Caco-2 (cell line): ENCODE measurements at regions not wholly inside any gene's neighbourhood (a gene's known extent, or its start where the extent isn't known, plus 50 kb on each side); places are given as distances from the start of the nearest gene placed in this dataset.

ENCODE experiments used
- BruUV-seq: library from RNA; stranded (reverse); fragments of 400-500 nt; replicated peaks from 2 replicates; lab custom pipeline; 2021; lab: Mats Ljungman, UMichigan
- CTCF ChIA-PET: fragments of 300-600 bp; sonication (Branson Sonifier 250); formaldehyde crosslinking; loops from one replicate; lab custom pipeline; 2022; ENCODE audit warnings: antibody characterized with exemption; lab: Charles Lee
- POLR2A ChIA-PET: fragments of 300-600 bp; sonication (Branson Sonifier 250); formaldehyde crosslinking; loops from one replicate; lab custom pipeline; 2022; ENCODE audit warnings: antibody characterized with exemption; lab: Charles Lee
- DNase-seq, 2 experiments: peaks; one replicate each; pipeline versions ENCODE4 v3.0.0 to v3.0.0-alpha.2; 2020 to 2022
- H3K27me3 ChIP-seq: replicated peaks from 2 replicates; pipeline ENCODE4 v1.6.0; 2011; ENCODE audit warnings: low read length; ENCODE audit not compliant: control insufficient read depth, insufficient read depth
- H3K36me3 ChIP-seq: 2 replicates; pipeline ENCODE4 v1.5.1; 2011; ENCODE audit warnings: low read length; ENCODE audit not compliant: control insufficient read depth, insufficient read depth
- H3K4me1 ChIP-seq: fragments of 250-450 bp; sonication (Bioruptor Pico); 2 replicates; pipeline ENCODE4 v1.5.1; 2020; ENCODE audit warnings: mild to moderate bottlenecking
- H3K4me3 ChIP-seq: 2 replicates; pipeline ENCODE4 v1.5.1; 2011; ENCODE audit warnings: low read depth, mild to moderate bottlenecking, control low read depth, low read length
- H3K9me3 ChIP-seq: fragments of 250-450 bp; sonication (Bioruptor Pico); 2 replicates; pipeline ENCODE4 v1.5.1; 2020; ENCODE audit warnings: mild to moderate bottlenecking, moderate library complexity
- H3K27ac Mint-ChIP-seq: one replicate; pipeline ENCODE4 v1.8.0; 2022; ENCODE audit warnings: mixed read lengths; ENCODE audit not compliant: unreplicated experiment
- H3K27me3 Mint-ChIP-seq: one replicate; pipeline ENCODE4 v1.8.0; 2022; ENCODE audit warnings: mixed read lengths; ENCODE audit not compliant: insufficient read depth, unreplicated experiment
- H3K36me3 Mint-ChIP-seq: one replicate; pipeline ENCODE4 v1.8.0; 2022; ENCODE audit warnings: mild to moderate bottlenecking, mixed read lengths; ENCODE audit not compliant: insufficient read depth, unreplicated experiment
- H3K4me1 Mint-ChIP-seq: one replicate; pipeline ENCODE4 v1.8.0; 2022; ENCODE audit warnings: low read depth, mixed read lengths; ENCODE audit not compliant: unreplicated experiment
- H3K4me3 Mint-ChIP-seq: one replicate; pipeline ENCODE4 v1.8.0; 2022; ENCODE audit warnings: mild to moderate bottlenecking, moderate library complexity, mixed read lengths; ENCODE audit not compliant: unreplicated experiment
- H3K9me3 Mint-ChIP-seq: one replicate; pipeline ENCODE4 v1.8.0; 2022; ENCODE audit warnings: mixed read lengths; ENCODE audit not compliant: unreplicated experiment
- CTCF ChIP-seq, 2 experiments: fragments of 200-600 bp in 1 of 2; IDR thresholded peaks; 1 replicate in 1 of 2; 2 replicates in 1 of 2; pipeline versions ENCODE4 v1.5.1 to v1.8.0; 2011 to 2022; ENCODE audit warnings: antibody characterized with exemption in 1 of 2, control low read depth in 1 of 2, inconsistent platforms in 1 of 2, low read depth in 1 of 2, low read length in 1 of 2, mild to moderate bottlenecking in 1 of 2, moderate library complexity in 1 of 2; ENCODE audit not compliant: insufficient read depth in 1 of 2, severe bottlenecking in 1 of 2, unreplicated experiment in 1 of 2
- intact Hi-C: fragments of 100-400 bp; cut with micrococcal nuclease; formaldehyde crosslinking; loops from one replicate; pipeline ENCODE4 v1.10.0; 2022; ENCODE audit not compliant: unreplicated experiment

GRCh38 chr16:55144651-55145050 is 179.4 kb upstream of the IRX6 start:
- Mint-ChIP-seq H3K4me3 (no peak overlapping the region), H3K27me3 (no peaks in the 10 kb centered on the region), H3K36me3 (no peaks in the 10 kb centered on the region), H3K4me1 (peaks cover 7% of the 10 kb centered on the region), H3K9me3 (peaks cover 17% of the 10 kb centered on the region), H3K27ac (no peak overlapping the region)
- DNase-seq = no peak
- ChIA-PET POLR2A (interaction anchor here (0.6 kb wide), 1 partner anchor 247 kb away, joined by 3 read pairs; no protein-coding TSS in a partner anchor), CTCF (no interaction called here)
- no TSS peak for BruUV-seq
- no peaks in the 10 kb centered on the region for H3K36me3 ChIP-seq
- H3K9me3 ChIP-seq = no peaks in the 10 kb centered on the region
- intact Hi-C loops = no loop called here
- no peaks in the 10 kb centered on the region for H3K27me3 ChIP-seq
- H3K4me1 ChIP-seq = no peaks in the 10 kb centered on the region
- no peak for TF ChIP-seq CTCF (IDR thresholded peaks at IDR 0.05; ENCODE audit: insufficient read depth in 1 of 2, low read depth in 1 of 2, low read length in 1 of 2, severe bottlenecking in 1 of 2, unreplicated experiment in 1 of 2)
- no peak overlapping the region for H3K4me3 ChIP-seq

- Histone ChIP-seq H3K4me3 (no peak overlapping the region), H3K36me3 (no peaks in the 10 kb centered on the region), H3K27me3 (no peaks in the 10 kb centered on the region), H3K4me1 (no peaks in the 10 kb centered on the region), H3K9me3 (no peaks in the 10 kb centered on the region)
- no peak overlapping the region for H3K4me3 Mint-ChIP-seq
- H3K36me3 Mint-ChIP-seq = no peaks in the 10 kb centered on the region
- no peaks in the 10 kb centered on the region for H3K27me3 Mint-ChIP-seq
- H3K9me3 Mint-ChIP-seq = peaks cover 17% of the 10 kb centered on the region
- no peak overlapping the region for H3K27ac Mint-ChIP-seq
- intact Hi-C loops = no loop called here
- no peak for TF ChIP-seq CTCF (IDR thresholded peaks at IDR 0.05; ENCODE audit: insufficient read depth in 1 of 2, low read depth in 1 of 2, low read length in 1 of 2, severe bottlenecking in 1 of 2, unreplicated experiment in 1 of 2)
- ChIA-PET POLR2A (no interaction called here), CTCF (no interaction called here)
- BruUV-seq = no TSS peak
- DNase-seq = no peak
- H3K4me1 Mint-ChIP-seq = peaks cover 7% of the 10 kb centered on the region
These were observed 178.0 kb upstream of the IRX6 start for GRCh38 chr16:55145771-55146603.

GRCh38 chr16:55146966-55147365 is 177.0 kb upstream of the IRX6 start:
- Mint-ChIP-seq H3K27ac (no peak overlapping the region), H3K9me3 (peaks cover 17% of the 10 kb centered on the region), H3K36me3 (no peaks in the 10 kb centered on the region), H3K4me3 (no peak overlapping the region), H3K4me1 (peaks cover 7% of the 10 kb centered on the region), H3K27me3 (no peaks in the 10 kb centered on the region)
- no peaks in the 10 kb centered on the region for H3K9me3 ChIP-seq
- ChIA-PET POLR2A (no interaction called here), CTCF (no interaction called here)
- H3K36me3 ChIP-seq = no peaks in the 10 kb centered on the region
- no peak for DNase-seq
- no peak overlapping the region for H3K4me3 ChIP-seq
- TF ChIP-seq CTCF (IDR thresholded peaks at IDR 0.05; ENCODE audit: insufficient read depth in 1 of 2, low read depth in 1 of 2, low read length in 1 of 2, severe bottlenecking in 1 of 2, unreplicated experiment in 1 of 2) = no peak
- no peaks in the 10 kb centered on the region for H3K4me1 ChIP-seq
- intact Hi-C loops = no loop called here
- no TSS peak for BruUV-seq
- no peaks in the 10 kb centered on the region for H3K27me3 ChIP-seq
